Posterior vena cava (tissue), 2 donors: ENCODE measurements at regions not wholly inside any gene's neighbourhood (a gene's known extent, or its start where the extent isn't known, plus 50 kb on each side); places are given as distances from the start of the nearest gene placed in this dataset.

Experiments used
- DNase-seq: peaks from one replicate; pipeline ENCODE4 v3.0.0-alpha.2; 2020; ENCODE audit warnings: low spot score
- intact Hi-C, 2 donors: fragments of 100-400 bp; cut with DNase I; formaldehyde crosslinking; loops; one replicate each; pipeline versions ENCODE4 v1.14.1 to v1.14.2; 2022 to 2023
- donor health status: DM: yes; HTN: yes; CAD: no.
- donor health status: DM: yes; HTN: yes; CAD: no.

GRCh38 chrX:80098038-80098437 is 83.5 kb downstream of the TBX22 start:
- intact Hi-C loops, result no loop called here
- DNase-seq, result no peak

GRCh38 chrX:80120335-80120734 is 105.8 kb downstream of the TBX22 start:
- DNase-seq, result no peak
- intact Hi-C loops, result no loop called here

GRCh38 chrX:80138938-80139337 is 124.4 kb downstream of the TBX22 start:
- intact Hi-C loops, result no loop called here
- no peak for DNase-seq

GRCh38 chrX:80139564-80139963 is 125.0 kb downstream of the TBX22 start:
- intact Hi-C loops, result no loop called here
- DNase-seq, result no peak

GRCh38 chrX:80170581-80170980 is 156.0 kb downstream of the TBX22 start:
- DNase-seq, result no peak
- intact Hi-C loops, result no loop called here

- intact Hi-C loops, result no loop called here
- DNase-seq, result no peak
Observed at GRCh38 chrX:80173261-80173660, 158.7 kb downstream of the TBX22 start.

GRCh38 chrX:80174925-80175574 is 160.5 kb downstream of the TBX22 start:
- peak; percentile 84 for DNase-seq
- intact Hi-C loops, result no loop called here

GRCh38 chrX:80181079-80181478 is 166.5 kb downstream of the TBX22 start:
- no peak for DNase-seq
- intact Hi-C loops, result no loop called here

- intact Hi-C loops, result no loop called here
Observed at GRCh38 chrX:80184854-80185253, 170.3 kb downstream of the TBX22 start.

GRCh38 chrX:80206647-80207046 is 192.1 kb downstream of the TBX22 start:
- intact Hi-C loops, result no loop called here
- no peak for DNase-seq

More at GRCh38 chrX:80184854-80185253, 170.3 kb downstream of the TBX22 start:
- DNase-seq, result no peak

- no peak for DNase-seq
- intact Hi-C loops, result no loop called here
Observed at GRCh38 chrX:80207327-80207726, 192.8 kb downstream of the TBX22 start.

- intact Hi-C loops, result no loop called here
- DNase-seq, result no peak
Observed at GRCh38 chrX:80216086-80216485, 201.5 kb downstream of the TBX22 start.

GRCh38 chrX:80223982-80224579 is 196.2 kb upstream of the TENT5D start:
- intact Hi-C loops, result no loop called here
- DNase-seq, result no peak

GRCh38 chrX:80229626-80230025 is 190.6 kb upstream of the TENT5D start:
- intact Hi-C loops, result no loop called here
- DNase-seq, result no peak

- intact Hi-C loops, result no loop called here
- no peak for DNase-seq
Observed at GRCh38 chrX:80237072-80237471, 183.2 kb upstream of the TENT5D start.

GRCh38 chrX:80246271-80246670 is 174.0 kb upstream of the TENT5D start:
- DNase-seq, result no peak
- intact Hi-C loops, result no loop called here

GRCh38 chrX:80266287-80266686 is 154.0 kb upstream of the TENT5D start:
- DNase-seq, result no peak
- intact Hi-C loops, result no loop called here

- DNase-seq, result no peak
- intact Hi-C loops, result no loop called here
Observed at GRCh38 chrX:80266979-80267378, 153.3 kb upstream of the TENT5D start.

GRCh38 chrX:80267790-80268189 is 152.5 kb upstream of the TENT5D start:
- intact Hi-C loops, result no loop called here
- DNase-seq, result no peak

GRCh38 chrX:80282535-80282934 is 137.7 kb upstream of the TENT5D start:
- intact Hi-C loops, result loop anchor here in 1 of 2 donors (5.0 kb wide), 1 partner anchor 295 kb away; no protein-coding TSS in a partner anchor
- no peak for DNase-seq

- intact Hi-C loops, result no loop called here
- DNase-seq, result no peak
Observed at GRCh38 chrX:80285131-80285773, 135.0 kb upstream of the TENT5D start.
